ENCODE measurements at regions not wholly inside any gene's neighbourhood (a gene's known extent, or its start where the extent isn't known, plus 50 kb on each side); places are given as distances from the start of the nearest gene placed in this dataset.

DNA sequence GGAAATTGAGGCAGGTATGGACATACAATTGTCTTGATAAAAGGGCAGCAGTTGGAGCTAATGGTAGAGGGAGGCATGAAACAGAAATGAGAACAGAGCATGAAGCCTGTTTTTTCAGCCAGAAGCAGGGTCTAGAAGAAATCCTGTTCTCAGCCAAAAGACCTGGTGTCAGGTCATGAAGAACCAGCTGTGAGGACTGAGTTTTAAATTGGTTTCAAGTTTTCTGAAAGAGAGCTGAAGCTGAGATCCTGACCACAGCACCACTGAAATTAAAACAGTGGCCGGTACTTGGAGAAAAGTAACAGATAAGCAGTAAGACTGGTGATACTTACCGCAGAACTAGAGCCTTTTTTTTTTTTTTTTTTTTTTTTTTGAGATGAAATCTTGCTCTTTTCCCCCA lies 283.8 kb upstream of the BMP2 start:
- no peak for TF ChIP-seq EZH2 (IDR thresholded peaks at IDR 0.05; ENCODE audit: low read length)
- TF ChIP-seq, protein P1, sequence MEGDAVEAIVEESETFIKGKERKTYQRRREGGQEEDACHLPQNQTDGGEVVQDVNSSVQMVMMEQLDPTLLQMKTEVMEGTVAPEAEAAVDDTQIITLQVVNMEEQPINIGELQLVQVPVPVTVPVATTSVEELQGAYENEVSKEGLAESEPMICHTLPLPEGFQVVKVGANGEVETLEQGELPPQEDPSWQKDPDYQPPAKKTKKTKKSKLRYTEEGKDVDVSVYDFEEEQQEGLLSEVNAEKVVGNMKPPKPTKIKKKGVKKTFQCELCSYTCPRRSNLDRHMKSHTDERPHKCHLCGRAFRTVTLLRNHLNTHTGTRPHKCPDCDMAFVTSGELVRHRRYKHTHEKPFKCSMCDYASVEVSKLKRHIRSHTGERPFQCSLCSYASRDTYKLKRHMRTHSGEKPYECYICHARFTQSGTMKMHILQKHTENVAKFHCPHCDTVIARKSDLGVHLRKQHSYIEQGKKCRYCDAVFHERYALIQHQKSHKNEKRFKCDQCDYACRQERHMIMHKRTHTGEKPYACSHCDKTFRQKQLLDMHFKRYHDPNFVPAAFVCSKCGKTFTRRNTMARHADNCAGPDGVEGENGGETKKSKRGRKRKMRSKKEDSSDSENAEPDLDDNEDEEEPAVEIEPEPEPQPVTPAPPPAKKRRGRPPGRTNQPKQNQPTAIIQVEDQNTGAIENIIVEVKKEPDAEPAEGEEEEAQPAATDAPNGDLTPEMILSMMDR (optimal IDR thresholded peaks at IDR 0.05 in 1 of 3, IDR thresholded peaks at IDR 0.05 in 1 of 3, conservative IDR thresholded peaks at IDR 0.05 in 1 of 3; ENCODE audit: extremely low read depth in 1 of 3, insufficient read depth in 2 of 3, low read length in 3 of 3), result no peak

All from keratinocyte (primary cell).